ENCODE measurements at regions not wholly inside any gene's neighbourhood (a gene's known extent, or its start where the extent isn't known, plus 50 kb on each side); places are given as distances from the start of the nearest gene placed in this dataset.

- no peaks in the 10 kb centered on the region for H3K9me3 ChIP-seq
- peak in 1 of 3 donors; percentile 45 for DNase-seq
- 31% methylated on average over 2 of the region's 2 CpGs for WGBS (ENCODE audit: insufficient coverage, low coverage, low lambda C conversion rate, missing lambda C conversion rate)
- no peak for TF ChIP-seq POLR2A (IDR thresholded peaks at IDR 0.05)
- TF ChIP-seq, protein P1, sequence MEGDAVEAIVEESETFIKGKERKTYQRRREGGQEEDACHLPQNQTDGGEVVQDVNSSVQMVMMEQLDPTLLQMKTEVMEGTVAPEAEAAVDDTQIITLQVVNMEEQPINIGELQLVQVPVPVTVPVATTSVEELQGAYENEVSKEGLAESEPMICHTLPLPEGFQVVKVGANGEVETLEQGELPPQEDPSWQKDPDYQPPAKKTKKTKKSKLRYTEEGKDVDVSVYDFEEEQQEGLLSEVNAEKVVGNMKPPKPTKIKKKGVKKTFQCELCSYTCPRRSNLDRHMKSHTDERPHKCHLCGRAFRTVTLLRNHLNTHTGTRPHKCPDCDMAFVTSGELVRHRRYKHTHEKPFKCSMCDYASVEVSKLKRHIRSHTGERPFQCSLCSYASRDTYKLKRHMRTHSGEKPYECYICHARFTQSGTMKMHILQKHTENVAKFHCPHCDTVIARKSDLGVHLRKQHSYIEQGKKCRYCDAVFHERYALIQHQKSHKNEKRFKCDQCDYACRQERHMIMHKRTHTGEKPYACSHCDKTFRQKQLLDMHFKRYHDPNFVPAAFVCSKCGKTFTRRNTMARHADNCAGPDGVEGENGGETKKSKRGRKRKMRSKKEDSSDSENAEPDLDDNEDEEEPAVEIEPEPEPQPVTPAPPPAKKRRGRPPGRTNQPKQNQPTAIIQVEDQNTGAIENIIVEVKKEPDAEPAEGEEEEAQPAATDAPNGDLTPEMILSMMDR (IDR thresholded peaks at IDR 0.05): no peak
- ATAC-seq: peak; percentile 79 to 93 (median 85)
- no peak overlapping the region for H3K27ac ChIP-seq
- no peak overlapping the region for H3K4me3 ChIP-seq
- H3K36me3 ChIP-seq: no peaks in the 10 kb centered on the region
- intact Hi-C loops (cut with DNase I): no loop called here
- no peaks in the 10 kb centered on the region for H3K27me3 ChIP-seq
- H3K4me1 ChIP-seq: peaks cover 0 to 4% (median 2%) of the 10 kb centered on the region in 4 donors
Observed at GRCh38 chr11:95352733-95353346, 121.8 kb upstream of the SESN3 start.

DNA sequence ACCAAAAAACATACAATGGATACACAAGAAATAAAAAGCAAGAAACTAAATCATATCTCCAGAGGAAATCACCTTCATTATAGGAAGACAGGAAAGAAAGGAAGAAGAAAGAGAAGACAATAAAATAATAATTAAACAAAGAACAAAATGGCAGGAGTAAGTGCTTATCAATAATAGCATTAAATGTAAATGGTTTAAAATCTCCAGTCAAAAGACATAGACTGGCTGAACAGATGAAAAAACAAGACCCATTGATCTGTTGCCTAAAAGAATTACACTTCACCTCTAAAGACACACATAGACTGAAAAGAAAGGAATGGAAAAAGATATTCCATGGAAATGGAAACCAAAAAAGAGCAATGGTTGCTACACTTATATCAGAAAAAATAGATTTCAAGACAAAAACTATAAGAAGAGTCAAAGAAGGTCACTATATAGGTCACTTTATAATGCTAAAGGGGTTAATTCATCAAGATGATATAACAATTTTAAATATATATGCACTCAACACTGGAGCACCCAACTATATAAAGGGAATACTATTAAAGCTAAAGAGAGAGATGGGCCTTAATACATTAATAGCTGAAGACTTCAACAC is 118.4 kb upstream of the SESN3 start:
- Histone ChIP-seq H3K4me3 (no peak overlapping the region), H3K9me3 (no peaks in the 10 kb centered on the region), H3K36me3 (no peaks in the 10 kb centered on the region), H3K4me1 (peaks cover 0 to 9% (median 4%) of the 10 kb centered on the region in 4 donors), H3K27ac (no peak overlapping the region), H3K27me3 (no peaks in the 10 kb centered on the region)
- intact Hi-C loops (cut with DNase I): loop anchor here in 1 of 2 donors (10.0 kb wide), 1 partner anchor 195 kb away; no protein-coding TSS in a partner anchor
- DNase-seq (no peak), ATAC-seq (no peak)
- TF ChIP-seq, protein P1 (IDR thresholded peaks at IDR 0.05): no peak
- TF ChIP-seq POLR2A (IDR thresholded peaks at IDR 0.05): no peak

GRCh38 chr11:95346265-95346664 is 115.3 kb upstream of the SESN3 start:
- WGBS (ENCODE audit: insufficient coverage, low coverage, low lambda C conversion rate, missing lambda C conversion rate): no CpG with 5 or more reads among the region's 1 CpG
- H3K36me3 ChIP-seq: no peaks in the 10 kb centered on the region
- no peak for ATAC-seq

DNA sequence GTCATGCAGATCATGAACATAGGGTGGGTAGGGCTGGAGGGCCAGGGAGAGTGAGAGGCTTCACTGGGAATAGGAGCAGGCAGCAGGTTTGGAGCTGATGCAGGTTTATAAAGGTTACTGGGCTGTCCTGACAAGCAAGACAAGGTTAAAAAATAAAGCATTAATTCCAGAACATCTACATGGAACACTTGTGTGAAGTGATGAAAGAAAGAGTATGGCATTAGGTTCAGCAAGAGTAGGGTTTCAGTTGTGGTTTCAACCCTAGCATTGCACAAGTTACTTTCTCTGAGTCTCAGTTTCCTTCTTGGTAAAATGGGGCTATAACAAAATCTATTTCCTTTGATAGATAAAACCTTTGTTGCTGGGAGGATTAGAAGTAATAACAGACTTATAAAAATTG is 114.6 kb upstream of the SESN3 start:
- TF ChIP-seq POLR2A (IDR thresholded peaks at IDR 0.05): no peak
- TF ChIP-seq, protein P1 (IDR thresholded peaks at IDR 0.05): no peak
- no peaks in the 10 kb centered on the region for H3K9me3 ChIP-seq
- intact Hi-C loops (cut with DNase I): loop anchor here in 1 of 2 donors (10.0 kb wide), 1 partner anchor 191 kb away; no protein-coding TSS in a partner anchor
- no peak overlapping the region for H3K27ac ChIP-seq
- no peak overlapping the region for H3K4me3 ChIP-seq
- no peak for ATAC-seq
- no peaks in the 10 kb centered on the region for H3K27me3 ChIP-seq
- peaks cover 0 to 5% (median 2%) of the 10 kb centered on the region in 4 donors for H3K4me1 ChIP-seq
- no peak for DNase-seq
- H3K36me3 ChIP-seq: no peaks in the 10 kb centered on the region

More at GRCh38 chr11:95346265-95346664, 115.3 kb upstream of the SESN3 start:
- intact Hi-C loops (cut with DNase I): loop anchor here in 1 of 2 donors (10.0 kb wide), 1 partner anchor 191 kb away; no protein-coding TSS in a partner anchor
- Histone ChIP-seq H3K9me3 (no peaks in the 10 kb centered on the region), H3K27ac (no peak overlapping the region), H3K4me1 (peaks cover 0 to 5% (median 2%) of the 10 kb centered on the region in 4 donors), H3K27me3 (no peaks in the 10 kb centered on the region), H3K4me3 (no peak overlapping the region)
- TF ChIP-seq POLR2A (IDR thresholded peaks at IDR 0.05): no peak
- TF ChIP-seq, protein P1 (IDR thresholded peaks at IDR 0.05): no peak
- no peak for DNase-seq

All from right lobe of liver (tissue), 6 donors.